ENCODE measurements at regions not wholly inside any gene's neighbourhood (a gene's known extent, or its start where the extent isn't known, plus 50 kb on each side); places are given as distances from the start of the nearest gene placed in this dataset.

- TF ChIP-seq POLR2A (IDR thresholded peaks at IDR 0.05) (no peak), CTCF (IDR thresholded peaks at IDR 0.05) (no peak)
These were observed 110.6 kb upstream of the ADAMTS5 start for GRCh38 chr21:27077501-27077900.

All from uterus (tissue), 2 donors.